H9 (cell line): ENCODE measurements at regions not wholly inside any gene's neighbourhood (a gene's known extent, or its start where the extent isn't known, plus 50 kb on each side); places are given as distances from the start of the nearest gene placed in this dataset.
A peak's percentile ranks its signal among the peaks of the same experiment; 100 is the strongest.

Experiments
- DNase-seq: peaks from one replicate; pipeline ENCODE4 v3.0.0-alpha.2; 2017
- H2AFZ ChIP-seq: one replicate; pipeline ENCODE4 v1.6.1; 2013; ENCODE audit warnings: mild to moderate bottlenecking, low read length, control low read depth, moderate library complexity
- H2AK5ac ChIP-seq: 2 replicates; pipeline ENCODE4 v1.6.1; 2013; ENCODE audit warnings: low read length, control low read depth, mixed read lengths; ENCODE audit not compliant: insufficient read length
- H2BK120ac ChIP-seq: one replicate; pipeline ENCODE4 v1.6.1; 2013; ENCODE audit warnings: low read depth, mild to moderate bottlenecking, low read length, control low read depth, inconsistent platforms; ENCODE audit not compliant: poor library complexity, severe bottlenecking
- H2BK12ac ChIP-seq: 2 replicates; pipeline ENCODE4 v1.6.1; 2013; ENCODE audit warnings: low read length, control low read depth, mixed read lengths, low read depth; ENCODE audit not compliant: insufficient read length
- H2BK15ac ChIP-seq: 2 replicates; pipeline ENCODE4 v1.6.1; 2013; ENCODE audit warnings: low read depth, low read length, control low read depth
- H2BK20ac ChIP-seq: one replicate; pipeline ENCODE4 v1.6.1; 2013; ENCODE audit warnings: low read depth, mild to moderate bottlenecking, low read length, control low read depth, inconsistent platforms; ENCODE audit not compliant: poor library complexity, severe bottlenecking
- H2BK5ac ChIP-seq: 2 replicates; pipeline ENCODE4 v1.6.1; 2013; ENCODE audit warnings: low read length, control low read depth, mixed read lengths; ENCODE audit not compliant: insufficient read length
- H3K14ac ChIP-seq: 2 replicates; pipeline ENCODE4 v1.6.1; 2013; ENCODE audit warnings: low read length, control low read depth; ENCODE audit not compliant: insufficient read depth
- H3K18ac ChIP-seq: 2 replicates; pipeline ENCODE4 v1.6.1; 2013; ENCODE audit warnings: low read depth, mild to moderate bottlenecking, mixed read lengths, low read length, control low read depth; ENCODE audit not compliant: insufficient read length
- H3K23ac ChIP-seq: 2 replicates; pipeline ENCODE4 v1.6.1; 2013; ENCODE audit warnings: low read length, control low read depth, mixed read lengths, low read depth; ENCODE audit not compliant: insufficient read length
- H3K23me2 ChIP-seq: 2 replicates; pipeline ENCODE4 v1.6.1; 2013; ENCODE audit warnings: low read depth, mild to moderate bottlenecking, mixed read lengths, low read length, control low read depth; ENCODE audit not compliant: insufficient read length, poor library complexity, severe bottlenecking
- H3K27ac ChIP-seq: 2 replicates; pipeline ENCODE4 v1.5.1; 2013; ENCODE audit warnings: low read length, control low read depth, mixed read lengths, low read depth; ENCODE audit not compliant: insufficient read length
- H3K27me3 ChIP-seq: 2 replicates; pipeline ENCODE4 v1.6.1; 2013; ENCODE audit warnings: low read length, control low read depth, inconsistent platforms; ENCODE audit not compliant: insufficient read depth
- H3K4ac ChIP-seq: 2 replicates; pipeline ENCODE4 v1.6.1; 2013; ENCODE audit warnings: low read depth, mild to moderate bottlenecking, control low read depth, inconsistent platforms, low read length, moderate library complexity
- H3K4me1 ChIP-seq: 2 replicates; pipeline ENCODE4 v1.6.1; 2013; ENCODE audit warnings: low read length, control low read depth, inconsistent platforms; ENCODE audit not compliant: insufficient read depth
- H3K4me2 ChIP-seq: 2 replicates; pipeline ENCODE4 v1.6.1; 2013; ENCODE audit warnings: low read length, control low read depth, mixed read lengths; ENCODE audit not compliant: insufficient read length, insufficient read depth
- H3K56ac ChIP-seq: 2 replicates; pipeline ENCODE4 v1.6.1; 2013; ENCODE audit warnings: low read depth, mild to moderate bottlenecking, mixed read lengths, low read length, control low read depth; ENCODE audit not compliant: insufficient read length
- H3K79me1 ChIP-seq: 2 replicates; pipeline ENCODE4 v1.6.1; 2013; ENCODE audit warnings: low read depth, mild to moderate bottlenecking, moderate library complexity, low read length, control low read depth, inconsistent platforms; ENCODE audit not compliant: insufficient read depth, poor library complexity, severe bottlenecking
- H3K79me2 ChIP-seq: 2 replicates; pipeline ENCODE4 v1.6.1; 2013; ENCODE audit warnings: low read length, control low read depth, inconsistent platforms; ENCODE audit not compliant: insufficient read depth
- H3K9ac ChIP-seq: 2 replicates; pipeline ENCODE4 v1.6.1; 2013; ENCODE audit warnings: low read length, control low read depth, mixed read lengths; ENCODE audit not compliant: insufficient read length; ENCODE audit errors: extremely low read depth
- H3K9me3 ChIP-seq: one replicate; pipeline ENCODE4 v1.6.1; 2013; ENCODE audit warnings: low read depth, low read length, inconsistent platforms; ENCODE audit not compliant: control insufficient read depth
- H3T11ph ChIP-seq: one replicate; pipeline ENCODE4 v1.6.1; 2013; ENCODE audit warnings: mild to moderate bottlenecking, low read length, control low read depth, inconsistent platforms
- H4K20me1 ChIP-seq: one replicate; pipeline ENCODE4 v1.6.1; 2013; ENCODE audit not compliant: control insufficient read depth, insufficient read length, insufficient read depth
- H4K5ac ChIP-seq: 2 replicates; pipeline ENCODE4 v1.6.1; 2013; ENCODE audit warnings: low read depth, mild to moderate bottlenecking, mixed read lengths, low read length, control low read depth; ENCODE audit not compliant: insufficient read length
- H4K8ac ChIP-seq: replicated peaks from 2 replicates; pipeline ENCODE4 v1.6.1; 2013; ENCODE audit warnings: low read length, control low read depth, mixed read lengths, low read depth; ENCODE audit not compliant: insufficient read length
- H4K91ac ChIP-seq: 2 replicates; pipeline ENCODE4 v1.6.1; 2013; ENCODE audit warnings: low read depth, mild to moderate bottlenecking, moderate library complexity, mixed read lengths, low read length, control low read depth; ENCODE audit not compliant: insufficient read length
- H3K27ac Mint-ChIP-seq, 3 experiments: 2 replicates in 2 of 3; 3 replicates in 1 of 3; pipeline ENCODE4 v1.8.0; 2020 to 2021; ENCODE audit warnings: mixed read lengths in 3 of 3, mild to moderate bottlenecking in 1 of 3, moderate library complexity in 1 of 3
- H3K27me3 Mint-ChIP-seq: 2 replicates; pipeline ENCODE4 v1.8.0; 2021; ENCODE audit warnings: low read depth, mild to moderate bottlenecking, moderate library complexity, mixed read lengths
- H3K36me3 Mint-ChIP-seq, 3 experiments: 2 replicates in 2 of 3; 3 replicates in 1 of 3; pipeline ENCODE4 v1.8.0; 2020 to 2021; ENCODE audit warnings: low read depth in 3 of 3, mixed read lengths in 3 of 3; ENCODE audit not compliant: insufficient read depth in 1 of 3
- H3K4me1 Mint-ChIP-seq, 2 experiments: 2 replicates each; pipeline ENCODE4 v1.8.0; 2020; ENCODE audit warnings: mixed read lengths in 2 of 2
- H3K4me3 Mint-ChIP-seq, 2 experiments: 2 replicates in 1 of 2; 3 replicates in 1 of 2; pipeline ENCODE4 v1.8.0; 2020 to 2021; ENCODE audit warnings: mild to moderate bottlenecking in 2 of 2, mixed read lengths in 2 of 2, moderate library complexity in 1 of 2
- H3K9me3 Mint-ChIP-seq, 2 experiments: 2 replicates in 1 of 2; 3 replicates in 1 of 2; pipeline ENCODE4 v1.8.0; 2020; ENCODE audit warnings: mild to moderate bottlenecking in 2 of 2, mixed read lengths in 2 of 2, moderate library complexity in 1 of 2
- WGBS: extraction: QIAGEN DNeasy Blood & Tissue Kit; methylation state at CpG from one replicate; pipeline ENCODE4 v1.1.7; 2013; ENCODE audit warnings: missing lambda C conversion rate, low lambda C conversion rate, mixed read lengths; ENCODE audit not compliant: insufficient read length; ENCODE audit errors: extremely low coverage; 5-methylcytosine and 5-hydroxymethylcytosine counted together
- TF ChIP-seq, protein P1 (sequence below): fragments of 200-600 bp; sonication (generic); conservative IDR thresholded peaks from 3 replicates; pipeline ENCODE4 v1.8.0; 2021; ENCODE audit warnings: antibody characterized with exemption, mild to moderate bottlenecking

DNA sequence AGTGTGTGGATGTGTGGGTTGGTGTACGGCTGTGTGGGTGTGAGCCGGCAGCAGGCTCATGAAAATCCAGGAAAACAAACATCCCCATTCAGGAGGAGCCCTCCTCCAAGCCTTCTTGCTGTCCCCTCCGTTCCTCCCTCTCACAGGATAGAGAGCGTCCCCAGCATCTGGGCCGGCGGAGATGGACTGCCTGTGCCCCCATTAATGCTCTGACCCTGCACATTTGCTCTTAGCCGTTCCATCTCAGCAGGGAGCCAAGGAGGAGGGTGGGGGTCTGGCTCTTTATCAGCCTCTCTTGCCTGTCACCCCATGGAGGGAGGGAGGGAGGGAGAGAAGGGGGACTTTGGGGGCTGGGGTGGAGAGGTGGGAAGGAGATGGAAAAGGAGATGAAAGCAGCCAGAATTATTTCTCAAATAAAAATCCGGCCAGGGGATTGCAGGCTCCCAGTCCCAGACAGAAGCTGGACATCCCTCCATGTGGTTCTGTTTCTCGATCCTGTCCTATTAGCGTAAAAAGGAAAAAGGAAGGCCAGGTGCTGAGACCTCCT, 240.0 kb upstream of the ZFHX3 start:
- Mint-ChIP-seq H3K27me3 (peaks cover 2% of the 10 kb centered on the region; the same call in 1 of the 2 replicates), H3K27ac (no peak overlapping the region), H3K4me1 (peaks cover 6 to 9% of the 10 kb centered on the region in 2 experiments; a peak in 3 of 4 replicates), H3K4me3 (no peak overlapping the region), H3K9me3 (no peaks in the 10 kb centered on the region; a peak in 1 of 5 replicates), H3K36me3 (no peaks in the 10 kb centered on the region)
- no peaks in the 10 kb centered on the region for H3K79me1 ChIP-seq
- no peak overlapping the region for H3K56ac ChIP-seq
- H3K4ac ChIP-seq: no peak overlapping the region; the same call in 1 of the 2 replicates
- no CpG with 5 or more reads among the region's 10 CpGs for WGBS
- no peak overlapping the region for H4K5ac ChIP-seq
- no peak overlapping the region for H2BK15ac ChIP-seq
- no peak overlapping the region for H3K27ac ChIP-seq
- no peak overlapping the region for H2BK12ac ChIP-seq
- no peak overlapping the region for H3K9ac ChIP-seq
- no peaks in the 10 kb centered on the region for H4K20me1 ChIP-seq
- H3K9me3 ChIP-seq: no peaks in the 10 kb centered on the region
- H2BK5ac ChIP-seq: no peak overlapping the region
- H3T11ph ChIP-seq: no peak overlapping the region
- H3K4me2 ChIP-seq: no peak overlapping the region
- no peaks in the 10 kb centered on the region for H3K4me1 ChIP-seq
- no peak overlapping the region for H2BK20ac ChIP-seq
- no peak overlapping the region for H4K8ac ChIP-seq
- H2BK120ac ChIP-seq: no peak overlapping the region
- peak overlapping the region; percentile 19 for H3K18ac ChIP-seq
- peak overlapping the region; percentile 8; the same call in 1 of the 2 replicates for H3K14ac ChIP-seq
- no peaks in the 10 kb centered on the region for H3K79me2 ChIP-seq
- no peaks in the 10 kb centered on the region; the same call in 1 of the 2 replicates for H3K27me3 ChIP-seq
- no peak overlapping the region for H3K23ac ChIP-seq
- DNase-seq: no peak
- no peak overlapping the region for H2AK5ac ChIP-seq
- H2AFZ ChIP-seq: no peak overlapping the region
- H3K23me2 ChIP-seq: no peaks in the 10 kb centered on the region
- H4K91ac ChIP-seq: no peak overlapping the region
- TF ChIP-seq, protein P1, sequence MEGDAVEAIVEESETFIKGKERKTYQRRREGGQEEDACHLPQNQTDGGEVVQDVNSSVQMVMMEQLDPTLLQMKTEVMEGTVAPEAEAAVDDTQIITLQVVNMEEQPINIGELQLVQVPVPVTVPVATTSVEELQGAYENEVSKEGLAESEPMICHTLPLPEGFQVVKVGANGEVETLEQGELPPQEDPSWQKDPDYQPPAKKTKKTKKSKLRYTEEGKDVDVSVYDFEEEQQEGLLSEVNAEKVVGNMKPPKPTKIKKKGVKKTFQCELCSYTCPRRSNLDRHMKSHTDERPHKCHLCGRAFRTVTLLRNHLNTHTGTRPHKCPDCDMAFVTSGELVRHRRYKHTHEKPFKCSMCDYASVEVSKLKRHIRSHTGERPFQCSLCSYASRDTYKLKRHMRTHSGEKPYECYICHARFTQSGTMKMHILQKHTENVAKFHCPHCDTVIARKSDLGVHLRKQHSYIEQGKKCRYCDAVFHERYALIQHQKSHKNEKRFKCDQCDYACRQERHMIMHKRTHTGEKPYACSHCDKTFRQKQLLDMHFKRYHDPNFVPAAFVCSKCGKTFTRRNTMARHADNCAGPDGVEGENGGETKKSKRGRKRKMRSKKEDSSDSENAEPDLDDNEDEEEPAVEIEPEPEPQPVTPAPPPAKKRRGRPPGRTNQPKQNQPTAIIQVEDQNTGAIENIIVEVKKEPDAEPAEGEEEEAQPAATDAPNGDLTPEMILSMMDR: no peak
